Ishikawa (cell line): ENCODE measurements at regions not wholly inside any gene's neighbourhood (a gene's known extent, or its start where the extent isn't known, plus 50 kb on each side); places are given as distances from the start of the nearest gene placed in this dataset.

Experiments used
- CEBPB ChIP-seq: IDR thresholded peaks from 2 replicates; pipeline ENCODE4 v1.6.1; 2012
- CREB1 ChIP-seq: IDR thresholded peaks from 2 replicates; pipeline ENCODE4 v1.6.1; 2012; ENCODE audit warnings: low read depth
- EP300 ChIP-seq: IDR thresholded peaks from 2 replicates; pipeline ENCODE4 v1.6.1; 2012; ENCODE audit warnings: borderline replicate concordance
- FOXM1 ChIP-seq: IDR thresholded peaks from 2 replicates; pipeline ENCODE4 v1.6.1; 2012; ENCODE audit warnings: low read depth, borderline replicate concordance
- NFIC ChIP-seq: IDR thresholded peaks from 2 replicates; pipeline ENCODE4 v1.6.1; 2012
- RAD21 ChIP-seq: IDR thresholded peaks from 2 replicates; pipeline ENCODE4 v1.6.1; 2012; ENCODE audit warnings: low read depth
- REST ChIP-seq: IDR thresholded peaks from 2 replicates; pipeline ENCODE4 v1.6.1; 2012; ENCODE audit warnings: low read depth, mild to moderate bottlenecking
- TAF1 ChIP-seq: IDR thresholded peaks from 2 replicates; pipeline ENCODE4 v1.6.1; 2012; ENCODE audit warnings: low read depth, mild to moderate bottlenecking
- TCF12 ChIP-seq: IDR thresholded peaks from 2 replicates; pipeline ENCODE4 v1.6.1; 2012; ENCODE audit warnings: low read depth
- TEAD4 ChIP-seq: IDR thresholded peaks from 2 replicates; pipeline ENCODE4 v1.6.1; 2012
- USF1 ChIP-seq: IDR thresholded peaks from 2 replicates; pipeline ENCODE4 v1.6.1; 2012
- YY1 ChIP-seq: IDR thresholded peaks from 2 replicates; pipeline ENCODE4 v1.6.1; 2012; ENCODE audit warnings: low read depth
- ZBTB7A ChIP-seq: IDR thresholded peaks from 2 replicates; pipeline ENCODE4 v1.6.1; 2012; ENCODE audit warnings: low read depth
- TF ChIP-seq, protein P1 (sequence below): IDR thresholded peaks from 2 replicates; pipeline ENCODE4 v1.6.1; 2012

DNA sequence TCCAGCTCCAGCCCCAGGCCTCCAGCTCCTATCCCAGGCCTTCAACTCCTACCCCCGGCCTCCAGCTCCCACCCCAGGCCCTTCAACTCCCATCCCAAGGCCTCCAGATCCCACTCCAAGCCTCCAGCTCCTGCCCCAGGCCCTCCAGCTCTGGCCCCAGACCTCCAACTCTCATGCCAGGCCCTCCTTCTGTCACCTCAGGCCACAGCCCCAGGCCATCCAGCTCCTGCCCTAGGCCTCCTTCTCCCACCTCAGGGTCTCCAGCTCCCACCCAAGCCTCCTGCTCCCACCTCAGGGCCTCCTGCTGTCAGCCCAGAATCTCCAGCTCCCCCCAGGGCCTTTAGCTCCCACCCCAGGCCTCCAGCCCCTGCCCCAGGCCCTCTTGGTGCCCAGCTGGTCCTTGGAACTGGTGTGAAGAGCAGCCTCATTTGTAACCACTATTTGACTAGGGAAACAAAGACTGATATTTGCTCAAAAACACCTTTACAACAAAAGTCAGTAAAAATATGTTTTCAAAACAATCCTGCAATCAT is 67.8 kb upstream of the SALL3 start:
- TF ChIP-seq YY1 (no peak), EP300 (no peak), CEBPB (no peak), TAF1 (no peak), CREB1 (no peak), FOXM1 (no peak), TCF12 (no peak), REST (no peak), RAD21 (no peak), TEAD4 (no peak), ZBTB7A (no peak), USF1 (no peak), NFIC (no peak)
- TF ChIP-seq, protein P1, sequence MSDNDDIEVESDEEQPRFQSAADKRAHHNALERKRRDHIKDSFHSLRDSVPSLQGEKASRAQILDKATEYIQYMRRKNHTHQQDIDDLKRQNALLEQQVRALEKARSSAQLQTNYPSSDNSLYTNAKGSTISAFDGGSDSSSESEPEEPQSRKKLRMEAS = no peak
